ENCODE measurements at regions not wholly inside any gene's neighbourhood (a gene's known extent, or its start where the extent isn't known, plus 50 kb on each side); places are given as distances from the start of the nearest gene placed in this dataset.

GRCh38 chr7:84484502-84485079, 290.0 kb upstream of the SEMA3A start:
- DNase-seq (ENCODE audit: extremely low read depth, insufficient read length) = no peak
- TF ChIP-seq CTCF (IDR thresholded peaks at IDR 0.05; ENCODE audit: insufficient read depth, low read length, poor library complexity, severe bottlenecking) = no peak
- Histone ChIP-seq H3K27me3 (replicated peaks; ENCODE audit: control insufficient read depth, insufficient read depth, low read length) (no peaks in the 10 kb centered on the region), H3K36me3 (ENCODE audit: control insufficient read depth, insufficient read depth, low read length) (no peaks in the 10 kb centered on the region), H3K4me3 (replicated peaks; ENCODE audit: low read depth, low read length) (no peak overlapping the region)

GRCh38 chr7:84482476-84482875, 287.9 kb upstream of the SEMA3A start:
- no peaks in the 10 kb centered on the region for H3K36me3 ChIP-seq (ENCODE audit: control insufficient read depth, insufficient read depth, low read length)
- H3K4me3 ChIP-seq (replicated peaks; ENCODE audit: low read depth, low read length) = no peak overlapping the region
- no peak for DNase-seq (ENCODE audit: extremely low read depth, insufficient read length)
- no peaks in the 10 kb centered on the region for H3K27me3 ChIP-seq (replicated peaks; ENCODE audit: control insufficient read depth, insufficient read depth, low read length)
- no peak for TF ChIP-seq CTCF (IDR thresholded peaks at IDR 0.05; ENCODE audit: insufficient read depth, low read length, poor library complexity, severe bottlenecking)

- TF ChIP-seq CTCF (IDR thresholded peaks at IDR 0.05; ENCODE audit: insufficient read depth, low read length, poor library complexity, severe bottlenecking) = no peak
- Histone ChIP-seq H3K4me3 (replicated peaks; ENCODE audit: low read depth, low read length) (no peak overlapping the region), H3K36me3 (ENCODE audit: control insufficient read depth, insufficient read depth, low read length) (no peaks in the 10 kb centered on the region), H3K27me3 (replicated peaks; ENCODE audit: control insufficient read depth, insufficient read depth, low read length) (no peaks in the 10 kb centered on the region)
- no peak for DNase-seq (ENCODE audit: extremely low read depth, insufficient read length)
These were observed 284.5 kb upstream of the SEMA3A start for GRCh38 chr7:84479059-84479458.

GRCh38 chr7:84477786-84478478, 283.3 kb upstream of the SEMA3A start:
- no peak for TF ChIP-seq CTCF (IDR thresholded peaks at IDR 0.05; ENCODE audit: insufficient read depth, low read length, poor library complexity, severe bottlenecking)
- Histone ChIP-seq H3K4me3 (replicated peaks; ENCODE audit: low read depth, low read length) (no peak overlapping the region), H3K27me3 (replicated peaks; ENCODE audit: control insufficient read depth, insufficient read depth, low read length) (no peaks in the 10 kb centered on the region), H3K36me3 (ENCODE audit: control insufficient read depth, insufficient read depth, low read length) (no peaks in the 10 kb centered on the region)
- no peak for DNase-seq (ENCODE audit: extremely low read depth, insufficient read length)

- Histone ChIP-seq H3K27me3 (replicated peaks; ENCODE audit: control insufficient read depth, insufficient read depth, low read length) (no peaks in the 10 kb centered on the region), H3K4me3 (replicated peaks; ENCODE audit: low read depth, low read length) (no peak overlapping the region), H3K36me3 (ENCODE audit: control insufficient read depth, insufficient read depth, low read length) (no peaks in the 10 kb centered on the region)
- DNase-seq (ENCODE audit: extremely low read depth, insufficient read length) = no peak
- no peak for TF ChIP-seq CTCF (IDR thresholded peaks at IDR 0.05; ENCODE audit: insufficient read depth, low read length, poor library complexity, severe bottlenecking)
These were observed 279.8 kb upstream of the SEMA3A start for GRCh38 chr7:84474436-84474835.
